DMS153 treated with DMSO at 0.1 percent for 48 hours (cell line): ENCODE measurements at regions not wholly inside any gene's neighbourhood (a gene's known extent, or its start where the extent isn't known, plus 50 kb on each side); places are given as distances from the start of the nearest gene placed in this dataset.
"Not testable (repeated sequence)": the region's sequence is repeated elsewhere in the genome, so short reads cannot be mapped to it uniquely, and the experiment has no call there.

ENCODE experiments used
- DNase-seq: peaks from one replicate; lab custom pipeline; 2025; ENCODE audit not compliant: unreplicated experiment; lab: John Stamatoyannopoulos, UW

DNA sequence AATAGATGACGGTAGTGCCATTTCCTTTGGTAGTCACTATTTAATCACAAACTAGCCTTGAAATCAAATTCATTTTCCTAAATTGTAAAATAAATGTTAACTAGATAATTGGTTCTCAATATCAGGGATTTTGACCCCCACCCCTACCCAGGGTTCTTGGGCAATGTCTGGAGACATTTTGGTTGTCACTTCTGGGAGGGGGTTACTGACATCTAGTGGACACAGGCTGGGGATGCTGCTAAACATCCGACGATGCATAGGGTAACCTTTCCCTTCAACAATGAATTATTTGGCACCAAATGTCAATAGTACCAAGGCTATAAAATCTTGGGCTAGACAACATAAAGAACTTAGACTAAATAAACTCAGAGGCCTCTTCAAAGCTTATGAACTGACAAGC is 285.8 kb upstream of the TRPC5 start:
- no peak for DNase-seq

GRCh38 chrX:112367065-112367464 is 284.5 kb upstream of the TRPC5 start:
- no peak for DNase-seq

GRCh38 chrX:112359906-112360305 is 277.3 kb upstream of the TRPC5 start:
- no peak for DNase-seq

- DNase-seq: no peak
Observed at GRCh38 chrX:112355931-112356330, 273.4 kb upstream of the TRPC5 start.

DNA sequence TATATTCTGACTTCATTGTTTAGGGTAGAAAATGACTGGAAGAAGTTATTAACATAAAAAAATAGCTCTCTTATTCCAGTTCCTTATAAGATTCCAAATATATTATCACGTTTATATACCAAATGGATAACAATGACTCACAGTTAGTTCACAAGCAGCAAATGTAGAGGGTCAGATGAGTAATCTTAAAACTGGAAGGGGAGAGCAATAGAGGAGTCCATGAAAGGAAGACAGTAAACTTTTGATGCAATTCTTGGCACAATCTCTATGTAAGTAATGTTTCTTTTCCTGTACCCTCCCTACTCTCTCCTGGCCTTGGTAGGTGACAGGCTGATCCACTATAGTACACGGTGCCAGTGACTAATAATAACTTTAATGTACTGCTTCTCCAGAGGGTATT is 259.0 kb upstream of the TRPC5 start:
- DNase-seq: no peak

DNA sequence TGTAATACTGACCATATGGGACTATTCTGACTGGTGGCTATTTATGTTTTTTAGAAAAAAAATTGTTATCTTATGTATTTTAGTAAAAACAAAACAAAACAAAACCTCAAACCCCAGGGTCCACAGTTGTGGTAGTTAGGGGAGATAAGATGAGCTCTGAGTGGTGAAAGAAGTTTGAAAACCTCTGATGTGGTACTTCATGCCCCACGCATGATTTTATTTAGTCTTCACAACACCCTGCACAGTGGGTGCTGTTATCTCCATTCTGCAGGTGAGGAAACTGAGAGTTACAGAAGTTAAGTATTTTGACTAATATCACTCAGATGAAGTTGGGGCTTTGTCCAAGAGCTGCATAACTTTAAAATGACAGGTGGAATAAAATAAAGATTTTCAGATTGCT is 230.6 kb upstream of the TRPC5 start:
- no peak for DNase-seq

- no peak for DNase-seq
Observed at GRCh38 chrX:112306027-112306426, 223.5 kb upstream of the TRPC5 start.

- DNase-seq: no peak
Observed at GRCh38 chrX:112279940-112280339, 197.4 kb upstream of the TRPC5 start.

- DNase-seq: no peak
Observed at GRCh38 chrX:112270991-112271390, 188.4 kb upstream of the TRPC5 start.

- DNase-seq: no peak
Observed at GRCh38 chrX:112266136-112266535, 183.6 kb upstream of the TRPC5 start.

GRCh38 chrX:112259375-112259774 is 176.8 kb upstream of the TRPC5 start:
- no peak for DNase-seq

GRCh38 chrX:112254896-112255295 is 172.3 kb upstream of the TRPC5 start:
- DNase-seq: no peak

DNA sequence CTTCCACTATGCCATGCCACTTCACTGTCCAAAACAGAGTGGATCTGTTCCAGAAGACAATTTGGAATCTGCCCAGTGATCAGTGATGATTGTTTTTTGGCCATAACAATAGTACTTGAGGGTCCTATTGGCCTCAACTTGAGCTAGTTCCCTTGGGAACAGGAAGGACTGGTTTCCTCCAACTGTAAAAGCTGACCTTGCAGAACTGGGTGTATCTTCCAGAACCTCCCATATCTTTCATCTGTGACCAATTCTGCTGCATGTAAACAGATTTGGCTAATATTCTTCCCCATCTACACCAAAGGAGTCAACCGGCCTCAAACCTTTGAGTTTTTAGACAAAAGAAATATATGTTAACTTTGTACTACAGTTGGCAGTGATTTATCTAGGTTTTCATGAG is 165.1 kb upstream of the TRPC5 start:
- DNase-seq: no peak

- DNase-seq: no peak
Observed at GRCh38 chrX:112235547-112235946, 153.0 kb upstream of the TRPC5 start.

DNA sequence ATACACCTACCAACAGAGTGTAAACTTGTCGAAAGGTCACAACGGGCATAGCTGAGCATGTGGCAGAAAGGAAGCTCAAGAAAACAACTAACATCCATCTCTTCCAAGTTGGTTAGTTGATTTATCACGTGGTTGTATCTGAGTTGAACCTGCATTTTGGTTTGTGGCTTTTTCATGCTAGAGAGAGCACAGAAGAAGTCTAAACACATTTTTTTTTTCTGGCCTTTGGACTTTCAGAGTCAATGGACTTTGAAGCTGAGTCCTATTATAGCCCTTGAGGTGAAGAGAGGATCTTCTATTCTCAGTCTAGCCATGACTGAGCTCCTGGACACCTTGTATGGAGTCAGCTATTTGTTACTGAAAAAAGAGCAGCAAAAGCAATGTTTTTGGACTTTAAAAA is 150.6 kb upstream of the TRPC5 start:
- DNase-seq: no peak

GRCh38 chrX:112226795-112227194 is 144.2 kb upstream of the TRPC5 start:
- not testable (repeated sequence) for DNase-seq

DNA sequence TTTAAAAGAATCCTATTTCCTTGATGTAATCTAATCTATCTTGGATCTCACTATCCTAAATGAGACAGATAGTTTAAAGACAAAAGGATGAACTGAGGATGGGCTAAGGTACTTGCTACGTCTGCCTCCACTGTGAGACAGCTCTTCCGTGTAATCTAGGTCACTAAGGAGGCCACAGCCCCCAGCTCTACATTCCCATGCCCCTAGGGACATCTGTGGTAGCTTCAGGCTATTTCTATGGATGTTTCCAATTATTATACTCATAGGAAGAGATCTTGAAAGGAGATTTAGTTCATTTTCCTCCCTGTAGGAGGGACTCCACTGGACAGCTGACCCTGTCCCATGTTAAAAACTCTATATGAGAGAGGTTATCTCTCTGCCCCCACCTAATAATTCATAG is 140.8 kb upstream of the TRPC5 start:
- no peak for DNase-seq

GRCh38 chrX:112218388-112218787 is 135.8 kb upstream of the TRPC5 start:
- no peak for DNase-seq

GRCh38 chrX:112211459-112211858 is 128.9 kb upstream of the TRPC5 start:
- DNase-seq: no peak

DNA sequence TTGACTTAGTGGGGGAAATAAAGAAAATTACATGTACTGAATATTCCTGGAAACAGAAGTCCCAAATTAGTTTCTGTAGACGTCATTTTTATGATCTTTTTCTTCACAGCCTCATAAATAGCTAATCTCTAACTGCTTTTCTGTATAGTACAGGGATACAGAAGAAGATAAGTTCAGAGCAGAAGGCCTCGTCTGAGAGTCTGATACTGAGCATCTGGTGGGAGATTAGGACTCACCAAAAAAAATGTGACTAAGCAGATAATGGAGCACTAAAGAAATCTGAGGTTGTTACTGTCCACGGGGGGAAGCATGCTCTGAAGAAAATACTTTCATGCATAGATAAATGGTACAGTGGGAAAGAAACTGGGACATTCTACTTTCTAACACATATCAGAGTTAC is 115.3 kb upstream of the TRPC5 start:
- no peak for DNase-seq

GRCh38 chrX:112190646-112191045 is 108.1 kb upstream of the TRPC5 start:
- no peak for DNase-seq

GRCh38 chrX:112181361-112181760 is 98.8 kb upstream of the TRPC5 start:
- not testable (repeated sequence) for DNase-seq

DNA sequence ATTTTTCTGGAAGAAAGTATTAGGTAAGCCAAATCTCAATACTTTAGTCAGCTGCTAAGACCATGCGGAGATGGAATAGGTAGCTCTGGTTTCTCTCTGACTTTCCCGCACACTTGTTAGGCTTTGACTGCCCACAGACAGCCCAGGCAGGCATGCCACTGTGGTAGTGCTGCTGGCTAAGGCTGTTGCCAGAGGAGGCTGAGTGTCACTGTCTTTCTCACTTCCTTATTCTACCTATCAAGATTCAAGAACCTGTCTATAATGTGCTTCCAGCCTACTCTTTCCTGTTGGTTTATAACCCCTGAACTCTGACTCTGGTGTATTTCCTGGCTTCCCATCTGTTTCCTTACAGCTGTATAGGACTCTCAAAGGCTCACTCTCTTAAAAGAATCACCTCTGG is 81.8 kb upstream of the TRPC5 start:
- DNase-seq: no peak

DNA sequence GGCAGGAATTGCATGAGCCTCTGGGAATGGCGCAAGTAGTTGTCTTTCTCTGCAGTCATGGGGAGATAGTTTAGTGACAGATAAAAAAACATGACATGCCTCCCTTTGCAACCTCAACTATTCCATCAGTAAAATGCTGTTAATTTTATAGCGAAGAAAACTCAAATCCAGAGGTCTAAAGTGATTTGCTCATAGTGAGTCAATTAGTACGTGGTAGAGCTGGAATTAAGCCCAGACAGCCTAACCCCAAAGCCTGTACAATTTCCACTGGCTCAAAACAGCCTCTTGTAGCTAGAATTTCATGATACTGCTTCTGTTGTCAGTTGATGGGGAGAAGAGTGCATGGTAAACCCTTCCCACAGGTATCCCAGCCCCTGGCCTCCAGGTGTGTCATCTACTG is 81.3 kb upstream of the TRPC5 start:
- no peak for DNase-seq
